GM19351 (cell line): ENCODE measurements at regions not wholly inside any gene's neighbourhood (a gene's known extent, or its start where the extent isn't known, plus 50 kb on each side); places are given as distances from the start of the nearest gene placed in this dataset.

Source experiments
- ATAC-seq: cut with Tn5 transposase; IDR thresholded peaks from one replicate; pipeline ENCODE4 v1.9.1; 2021; ENCODE audit warnings: mild to moderate bottlenecking, moderate library complexity; ENCODE audit not compliant: unreplicated experiment

- no peak for ATAC-seq
Measured at GRCh38 chr15:45921376-45921775, 286.5 kb downstream of the SQOR start.

- ATAC-seq: no peak
Measured at GRCh38 chr15:45921978-45922377, 287.1 kb downstream of the SQOR start.

GRCh38 chr15:45941367-45941766 lies 306.5 kb downstream of the SQOR start:
- ATAC-seq: no peak

- no peak for ATAC-seq
Measured at GRCh38 chr15:45943240-45943639, 308.4 kb downstream of the SQOR start.

- ATAC-seq: no peak
Measured at GRCh38 chr15:45946111-45946510, 311.3 kb downstream of the SQOR start.

- no peak for ATAC-seq
Measured at GRCh38 chr15:45948181-45948621, 313.4 kb downstream of the SQOR start.

- ATAC-seq: no peak
Measured at GRCh38 chr15:45958924-45959323, 324.1 kb downstream of the SQOR start.

- ATAC-seq: no peak
Measured at GRCh38 chr15:45962733-45963132, 327.9 kb downstream of the SQOR start.

- ATAC-seq: no peak
Measured at GRCh38 chr15:45970542-45970941, 335.7 kb downstream of the SQOR start.

GRCh38 chr15:45980366-45980765 lies 345.5 kb downstream of the SQOR start:
- ATAC-seq: no peak

GRCh38 chr15:45981625-45982024 lies 346.8 kb downstream of the SQOR start:
- no peak for ATAC-seq

- ATAC-seq: no peak
Measured at GRCh38 chr15:45991863-45992262, 357.0 kb downstream of the SQOR start.

- ATAC-seq: no peak
Measured at GRCh38 chr15:45993072-45993471, 358.2 kb downstream of the SQOR start.

GRCh38 chr15:45993508-45993907 lies 358.7 kb downstream of the SQOR start:
- ATAC-seq: no peak

- ATAC-seq: no peak
Measured at GRCh38 chr15:45995800-45996199, 361.0 kb downstream of the SQOR start.

GRCh38 chr15:46014532-46014931 lies 379.7 kb downstream of the SQOR start:
- no peak for ATAC-seq

- ATAC-seq: no peak
Measured at GRCh38 chr15:46034755-46035154, 399.9 kb downstream of the SQOR start.

GRCh38 chr15:46039703-46040102 lies 404.9 kb downstream of the SQOR start:
- no peak for ATAC-seq

GRCh38 chr15:46041905-46042304 lies 407.1 kb downstream of the SQOR start:
- ATAC-seq: no peak

GRCh38 chr15:46059921-46060594 lies 425.2 kb downstream of the SQOR start:
- ATAC-seq: no peak

GRCh38 chr15:46061002-46061401 lies 426.2 kb downstream of the SQOR start:
- ATAC-seq: no peak

- no peak for ATAC-seq
Measured at GRCh38 chr15:46077220-46077619, 442.4 kb downstream of the SQOR start.

GRCh38 chr15:46079046-46079445 lies 444.2 kb downstream of the SQOR start:
- no peak for ATAC-seq
